ENCODE measurements at regions not wholly inside any gene's neighbourhood (a gene's known extent, or its start where the extent isn't known, plus 50 kb on each side); places are given as distances from the start of the nearest gene placed in this dataset.

DNA sequence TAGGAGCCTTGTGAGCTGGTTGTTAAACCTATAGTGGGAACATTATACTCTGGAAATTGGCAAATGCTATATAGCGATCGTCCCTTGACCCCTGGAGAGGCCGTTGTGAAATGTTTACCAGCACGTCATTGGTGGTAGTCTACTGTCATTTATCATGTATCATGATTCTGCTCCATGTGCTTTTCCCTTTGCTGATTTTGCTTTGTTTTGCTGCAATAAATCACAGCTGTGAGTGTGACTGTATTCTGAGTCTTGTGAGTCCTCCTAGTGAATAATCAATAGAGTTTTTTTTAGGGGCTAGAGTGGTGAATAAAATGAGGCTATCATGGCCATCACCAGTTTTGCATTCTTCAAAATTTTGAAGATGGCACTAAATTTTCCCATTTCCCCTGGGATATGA is 189.1 kb downstream of the HRH4 start:
- Histone ChIP-seq H3K4me3 (no peak overlapping the region), H3K36me3 (no peaks in the 10 kb centered on the region), H3K27me3 (replicated peaks; ENCODE audit: insufficient read depth) (no peaks in the 10 kb centered on the region), H3K27ac (no peak overlapping the region), H3K4me1 (ENCODE audit: control insufficient read depth in 1 of 2, low read depth in 2 of 2) (no peaks in the 10 kb centered on the region), H3K9me3 (no peaks in the 10 kb centered on the region)
- TF ChIP-seq, protein P1, sequence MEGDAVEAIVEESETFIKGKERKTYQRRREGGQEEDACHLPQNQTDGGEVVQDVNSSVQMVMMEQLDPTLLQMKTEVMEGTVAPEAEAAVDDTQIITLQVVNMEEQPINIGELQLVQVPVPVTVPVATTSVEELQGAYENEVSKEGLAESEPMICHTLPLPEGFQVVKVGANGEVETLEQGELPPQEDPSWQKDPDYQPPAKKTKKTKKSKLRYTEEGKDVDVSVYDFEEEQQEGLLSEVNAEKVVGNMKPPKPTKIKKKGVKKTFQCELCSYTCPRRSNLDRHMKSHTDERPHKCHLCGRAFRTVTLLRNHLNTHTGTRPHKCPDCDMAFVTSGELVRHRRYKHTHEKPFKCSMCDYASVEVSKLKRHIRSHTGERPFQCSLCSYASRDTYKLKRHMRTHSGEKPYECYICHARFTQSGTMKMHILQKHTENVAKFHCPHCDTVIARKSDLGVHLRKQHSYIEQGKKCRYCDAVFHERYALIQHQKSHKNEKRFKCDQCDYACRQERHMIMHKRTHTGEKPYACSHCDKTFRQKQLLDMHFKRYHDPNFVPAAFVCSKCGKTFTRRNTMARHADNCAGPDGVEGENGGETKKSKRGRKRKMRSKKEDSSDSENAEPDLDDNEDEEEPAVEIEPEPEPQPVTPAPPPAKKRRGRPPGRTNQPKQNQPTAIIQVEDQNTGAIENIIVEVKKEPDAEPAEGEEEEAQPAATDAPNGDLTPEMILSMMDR (IDR thresholded peaks at IDR 0.05) = no peak
- DNase-seq (ENCODE audit: low spot score) (no peak), ATAC-seq (ENCODE audit: insufficient number of reproducible peaks, low FRiP score, low read depth) (no peak)

DNA sequence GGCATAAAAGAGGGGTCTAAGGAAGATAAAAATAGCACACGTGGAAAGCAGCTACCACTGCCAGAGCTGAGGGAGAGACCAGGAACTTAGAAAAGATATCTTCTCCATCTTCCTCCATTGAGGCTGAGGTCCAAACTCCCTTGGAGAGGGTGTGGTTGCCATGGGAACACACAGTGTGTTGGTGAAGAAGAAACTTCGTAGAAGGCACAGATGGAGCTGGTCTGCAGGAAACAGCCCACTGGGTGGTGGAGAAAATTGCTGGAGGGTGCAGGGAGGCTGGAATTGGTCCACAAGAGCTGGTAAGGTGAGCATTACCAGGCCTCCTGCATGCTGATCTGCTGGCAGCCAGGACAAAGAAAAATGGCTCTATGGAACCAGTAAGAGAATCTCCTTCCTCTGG is 191.0 kb downstream of the HRH4 start:
- Histone ChIP-seq H3K27ac (no peak overlapping the region), H3K4me1 (ENCODE audit: control insufficient read depth in 1 of 2, low read depth in 2 of 2) (no peaks in the 10 kb centered on the region), H3K4me3 (no peak overlapping the region), H3K36me3 (no peaks in the 10 kb centered on the region), H3K27me3 (replicated peaks; ENCODE audit: insufficient read depth) (no peaks in the 10 kb centered on the region), H3K9me3 (no peaks in the 10 kb centered on the region)
- DNase-seq (ENCODE audit: low spot score) (no peak), ATAC-seq (ENCODE audit: insufficient number of reproducible peaks, low FRiP score, low read depth) (no peak)
- TF ChIP-seq, protein P1 (IDR thresholded peaks at IDR 0.05) = no peak

DNA sequence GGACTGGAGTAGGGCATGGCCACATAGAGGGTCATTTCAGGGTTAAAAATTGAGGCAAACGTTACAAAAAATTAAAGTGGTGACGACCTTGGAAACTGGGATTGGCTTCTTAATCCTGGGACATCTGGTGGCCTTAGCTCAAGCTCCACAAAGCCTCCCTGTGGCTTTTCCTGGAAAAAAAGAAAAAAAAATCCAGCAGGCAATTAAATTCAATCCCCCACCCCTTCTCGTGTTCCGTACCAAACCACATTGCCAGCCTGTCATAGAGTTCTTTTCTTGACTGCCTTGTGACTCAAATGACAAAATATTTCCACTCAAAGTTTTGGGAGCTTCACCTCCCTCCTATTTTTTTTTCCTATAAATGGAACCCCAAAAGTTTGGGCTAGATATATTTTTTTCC is 195.6 kb downstream of the HRH4 start:
- peaks cover 0 to 5% of the 10 kb centered on the region in 2 donors for H3K4me1 ChIP-seq (ENCODE audit: control insufficient read depth in 1 of 2, low read depth in 2 of 2)
- DNase-seq (ENCODE audit: low spot score) = no peak
- H3K27me3 ChIP-seq (replicated peaks; ENCODE audit: insufficient read depth) = no peaks in the 10 kb centered on the region
- ATAC-seq (ENCODE audit: insufficient number of reproducible peaks, low FRiP score, low read depth) = no peak
- H3K27ac ChIP-seq = no peak overlapping the region
- no peaks in the 10 kb centered on the region for H3K36me3 ChIP-seq
- TF ChIP-seq, protein P1 (IDR thresholded peaks at IDR 0.05) = no peak
- no peak overlapping the region for H3K4me3 ChIP-seq
- no peaks in the 10 kb centered on the region for H3K9me3 ChIP-seq

DNA sequence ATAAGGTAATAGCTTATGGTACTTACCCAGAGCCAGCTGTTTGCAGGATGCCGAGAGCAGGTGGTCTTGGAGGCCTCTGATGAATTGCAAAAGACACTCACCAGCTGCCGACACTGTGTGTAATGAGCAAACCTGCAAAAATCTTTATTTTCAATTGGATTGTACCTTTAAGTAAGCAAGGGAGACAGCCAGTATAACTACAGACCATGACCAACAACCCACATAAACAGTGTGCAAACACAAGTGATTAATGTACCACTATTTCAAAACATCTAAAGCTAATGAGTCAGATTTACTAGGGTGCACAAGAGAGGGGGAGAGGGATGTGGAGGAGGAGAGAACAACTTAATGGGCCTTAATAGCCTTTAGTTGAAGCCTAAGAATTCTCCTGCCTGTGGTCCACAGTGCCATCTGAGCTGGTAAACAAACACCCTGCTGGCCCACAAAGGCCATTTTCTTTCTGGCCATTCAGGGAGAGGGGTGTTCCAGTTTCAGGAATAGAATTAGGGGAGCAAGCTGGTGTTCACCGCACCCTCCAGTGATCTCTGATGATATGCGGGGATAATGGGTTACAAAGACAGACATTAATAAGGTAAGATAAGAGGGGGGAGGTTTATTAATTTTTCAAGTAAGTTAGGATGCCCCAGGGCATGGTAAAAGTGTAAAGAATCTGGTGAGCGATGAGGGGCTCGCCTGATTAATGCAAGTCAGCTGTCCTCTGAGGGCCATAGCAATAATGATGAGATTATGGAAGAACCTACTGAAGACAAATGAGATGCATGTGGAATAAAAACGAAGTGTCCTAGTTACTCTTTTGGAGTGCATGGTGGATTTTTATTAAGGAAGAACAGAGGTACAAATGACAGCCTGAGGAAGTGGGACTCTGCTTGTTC is 196.4 kb downstream of the HRH4 start:
- ATAC-seq (ENCODE audit: insufficient number of reproducible peaks, low FRiP score, low read depth) = no peak
- no peaks in the 10 kb centered on the region for H3K27me3 ChIP-seq (replicated peaks; ENCODE audit: insufficient read depth)
- peaks cover 0 to 5% of the 10 kb centered on the region in 2 donors for H3K4me1 ChIP-seq (ENCODE audit: control insufficient read depth in 1 of 2, low read depth in 2 of 2)
- H3K9me3 ChIP-seq = no peaks in the 10 kb centered on the region
- TF ChIP-seq, protein P1 (IDR thresholded peaks at IDR 0.05) = no peak
- no peak overlapping the region for H3K27ac ChIP-seq
- no peak overlapping the region for H3K4me3 ChIP-seq
- H3K36me3 ChIP-seq = no peaks in the 10 kb centered on the region
- DNase-seq (ENCODE audit: low spot score) = no peak

DNA sequence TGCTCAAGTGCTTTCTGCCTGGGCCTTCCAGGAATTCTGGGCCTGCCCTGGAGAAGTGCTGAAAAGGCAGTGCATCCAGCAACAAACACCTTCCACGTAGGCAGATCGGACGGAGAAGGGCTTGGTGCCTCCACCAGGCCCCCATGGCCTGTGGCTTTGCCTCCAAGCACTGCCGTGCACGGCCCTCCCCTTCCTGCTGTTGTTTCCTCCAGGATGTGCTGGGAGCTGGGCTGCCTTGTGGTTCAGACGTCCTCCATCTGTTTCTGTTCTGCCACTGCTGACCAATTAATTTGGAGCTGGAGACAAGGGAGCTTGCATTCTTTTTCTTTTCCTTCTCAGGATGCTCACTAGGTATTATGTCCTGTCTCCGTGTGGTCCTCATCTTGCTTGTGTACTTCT is 197.0 kb downstream of the HRH4 start:
- Histone ChIP-seq H3K4me3 (no peak overlapping the region), H3K27me3 (replicated peaks; ENCODE audit: insufficient read depth) (no peaks in the 10 kb centered on the region), H3K36me3 (no peaks in the 10 kb centered on the region), H3K27ac (no peak overlapping the region), H3K9me3 (no peaks in the 10 kb centered on the region), H3K4me1 (ENCODE audit: control insufficient read depth in 1 of 2, low read depth in 2 of 2) (peaks cover 0 to 5% of the 10 kb centered on the region in 2 donors)
- no peak for ATAC-seq (ENCODE audit: insufficient number of reproducible peaks, low FRiP score, low read depth)
- DNase-seq (ENCODE audit: low spot score) = no peak
- TF ChIP-seq, protein P1 (IDR thresholded peaks at IDR 0.05) = no peak

Measured in thoracic aorta (tissue), 2 donors.